HEK293 (cell line): ENCODE measurements at regions not wholly inside any gene's neighbourhood (a gene's known extent, or its start where the extent isn't known, plus 50 kb on each side); places are given as distances from the start of the nearest gene placed in this dataset.

Source experiments
- CTCF ChIA-PET: fragments of 350-600 bp; formaldehyde crosslinking; extraction: SDS; loops from one replicate; lab custom pipeline; 2021; ENCODE audit warnings: antibody characterized with exemption; lab: Yijun Ruan, JAX
- POLR2A ChIA-PET: fragments of 300-600 bp; formaldehyde crosslinking; extraction: SDS; loops from one replicate; lab custom pipeline; 2020; ENCODE audit warnings: antibody characterized with exemption, inconsistent platforms; lab: Yijun Ruan, JAX
- H3K27ac ChIP-seq: fragments of 200-500 bp; sonication (Bioruptor generic); 2 replicates; pipeline ENCODE4 v1.5.1; 2014; ENCODE audit warnings: low read depth, low read length, control low read depth, inconsistent platforms; ENCODE audit errors: extremely low read depth
- H3K36me3 ChIP-seq, 2 experiments: fragments of 200-500 bp in 1 of 2; sonication (Bioruptor generic) in 1 of 2; 1 replicate in 1 of 2; 2 replicates in 1 of 2; pipeline ENCODE4 v1.5.1; 2014 to 2017; ENCODE audit warnings: inconsistent platforms in 2 of 2, low read length in 2 of 2; ENCODE audit not compliant: control insufficient read depth in 2 of 2, insufficient read depth in 1 of 2
- H3K4me1 ChIP-seq: fragments of 200-500 bp; sonication (Bioruptor generic); 2 replicates; pipeline ENCODE4 v1.5.1; 2014; ENCODE audit warnings: mild to moderate bottlenecking, low read length, inconsistent platforms; ENCODE audit not compliant: control insufficient read depth, insufficient read depth
- H3K4me3 ChIP-seq: 2 replicates; pipeline ENCODE4 v1.5.1; 2011; ENCODE audit warnings: low read depth, mild to moderate bottlenecking, control low read depth, low read length, moderate library complexity
- H3K9me3 ChIP-seq: fragments of 200-500 bp; sonication (Bioruptor generic); 2 replicates; pipeline ENCODE4 v1.5.1; 2014; ENCODE audit warnings: low read depth, low read length, inconsistent platforms; ENCODE audit not compliant: control insufficient read depth, insufficient read depth
- OVOL3 ChIP-seq: fragments of 450-650 bp; formaldehyde crosslinking; IDR thresholded peaks from 2 replicates; pipeline ENCODE4 v1.5.1; 2016; ENCODE audit warnings: missing biosample characterization, missing genetic modification characterization
- PRDM1 ChIP-seq: fragments of 450-650 bp; formaldehyde crosslinking; IDR thresholded peaks from 2 replicates; pipeline ENCODE4; 2016; ENCODE audit warnings: missing biosample characterization, missing genetic modification characterization
- TRIM28 ChIP-seq: IDR thresholded peaks from 2 replicates; pipeline ENCODE4 v1.6.1; 2011; ENCODE audit warnings: low read length, control low read depth, borderline replicate concordance
- WT1 ChIP-seq: fragments of 450-650 bp; formaldehyde crosslinking; IDR thresholded peaks from 2 replicates; pipeline ENCODE4 v1.5.1; 2016; ENCODE audit warnings: missing biosample characterization, missing genetic modification characterization
- ZFP3 ChIP-seq: fragments of 450-650 bp; formaldehyde crosslinking; IDR thresholded peaks from 2 replicates; pipeline ENCODE4 v1.5.1; 2016; ENCODE audit warnings: low read depth, missing biosample characterization, missing genetic modification characterization
- ZFP41 ChIP-seq: fragments of 450-650 bp; formaldehyde crosslinking; IDR thresholded peaks from 2 replicates; pipeline ENCODE4 v1.5.1; 2016; ENCODE audit warnings: missing biosample characterization, missing genetic modification characterization, borderline replicate concordance
- ZNF10 ChIP-seq: fragments of 450-650 bp; formaldehyde crosslinking; IDR thresholded peaks from 2 replicates; pipeline ENCODE4 v1.5.1; 2017; ENCODE audit warnings: missing biosample characterization, missing genetic modification characterization
- ZNF132 ChIP-seq: fragments of 450-650 bp; formaldehyde crosslinking; IDR thresholded peaks from 2 replicates; pipeline ENCODE4 v1.5.1; 2017; ENCODE audit warnings: missing biosample characterization, missing genetic modification characterization, borderline replicate concordance
- ZNF138 ChIP-seq: fragments of 450-650 bp; formaldehyde crosslinking; IDR thresholded peaks from 2 replicates; pipeline ENCODE4 v1.5.1; 2016; ENCODE audit warnings: missing biosample characterization, missing genetic modification characterization, borderline replicate concordance
- ZNF146 ChIP-seq: fragments of 450-650 bp; formaldehyde crosslinking; IDR thresholded peaks from 2 replicates; pipeline ENCODE4 v1.5.1; 2016; ENCODE audit warnings: missing biosample characterization, missing genetic modification characterization
- ZNF19 ChIP-seq: fragments of 450-650 bp; formaldehyde crosslinking; IDR thresholded peaks from 2 replicates; pipeline ENCODE4; 2016; ENCODE audit warnings: missing biosample characterization, missing genetic modification characterization, low read depth
- ZNF274 ChIP-seq, 2 experiments: fragments of 200-500 bp in 1 of 2; fragments of 450-650 bp in 1 of 2; sonication (Bioruptor generic) in 1 of 2; formaldehyde crosslinking in 1 of 2; IDR thresholded peaks; 2 replicates each; pipeline versions ENCODE4 v1.5.1 to v1.6.1; 2014 to 2016; ENCODE audit warnings: borderline replicate concordance in 1 of 2, inconsistent platforms in 1 of 2, low read length in 1 of 2, missing biosample characterization in 1 of 2, missing genetic modification characterization in 1 of 2
- ZNF335 ChIP-seq: fragments of 450-650 bp; formaldehyde crosslinking; conservative IDR thresholded peaks from 2 replicates; pipeline ENCODE4 v1.5.1; 2016; ENCODE audit warnings: missing biosample characterization, missing genetic modification characterization
- ZNF530 ChIP-seq: fragments of 450-650 bp; formaldehyde crosslinking; IDR thresholded peaks from 2 replicates; pipeline ENCODE4 v1.5.1; 2016; ENCODE audit warnings: low read depth, missing biosample characterization, missing genetic modification characterization
- ZNF544 ChIP-seq: fragments of 450-650 bp; formaldehyde crosslinking; IDR thresholded peaks from 2 replicates; pipeline ENCODE4 v1.5.0; 2017; ENCODE audit warnings: missing biosample characterization, missing genetic modification characterization
- ZNF555 ChIP-seq: fragments of 450-650 bp; formaldehyde crosslinking; conservative IDR thresholded peaks from 2 replicates; pipeline ENCODE4 v1.5.1; 2017; ENCODE audit warnings: missing biosample characterization, mild to moderate bottlenecking, missing genetic modification characterization, inconsistent platforms
- ZNF580 ChIP-seq: fragments of 450-650 bp; formaldehyde crosslinking; IDR thresholded peaks from 2 replicates; pipeline ENCODE4 v1.5.1; 2016; ENCODE audit warnings: missing biosample characterization, missing genetic modification characterization
- ZNF791 ChIP-seq: fragments of 450-650 bp; formaldehyde crosslinking; IDR thresholded peaks from 2 replicates; pipeline ENCODE4 v1.5.1; 2016; ENCODE audit warnings: missing biosample characterization, missing genetic modification characterization
- ZNF837 ChIP-seq: fragments of 450-650 bp; formaldehyde crosslinking; IDR thresholded peaks from 2 replicates; pipeline ENCODE4 v1.5.1; 2016; ENCODE audit warnings: missing biosample characterization, missing genetic modification characterization
- TF ChIP-seq, protein P1 (sequence below): fragments of 450-650 bp; formaldehyde crosslinking; IDR thresholded peaks from 2 replicates; pipeline ENCODE4 v1.5.1; 2016; ENCODE audit warnings: missing biosample characterization, missing genetic modification characterization, borderline replicate concordance

- no peak for TF ChIP-seq ZNF138 (tag by site-specific recombination)
- no peak for TF ChIP-seq ZNF530 (tag by site-specific recombination)
Observed at GRCh38 chr10:61559615-61560014, 103.1 kb upstream of the CABCOCO1 start (continued).

- POLR2A ChIA-PET = no interaction called here
- TF ChIP-seq ZNF19 (tag by site-specific recombination) = no peak
- H3K36me3 ChIP-seq = no peaks in the 10 kb centered on the region
- H3K4me1 ChIP-seq = no peaks in the 10 kb centered on the region
- CTCF ChIA-PET = no interaction called here
- no peak overlapping the region for H3K4me3 ChIP-seq
- H3K27ac ChIP-seq = no peak overlapping the region
- no peaks in the 10 kb centered on the region for H3K9me3 ChIP-seq
Observed at GRCh38 chr10:61558188-61558587, 104.5 kb upstream of the CABCOCO1 start.

DNA sequence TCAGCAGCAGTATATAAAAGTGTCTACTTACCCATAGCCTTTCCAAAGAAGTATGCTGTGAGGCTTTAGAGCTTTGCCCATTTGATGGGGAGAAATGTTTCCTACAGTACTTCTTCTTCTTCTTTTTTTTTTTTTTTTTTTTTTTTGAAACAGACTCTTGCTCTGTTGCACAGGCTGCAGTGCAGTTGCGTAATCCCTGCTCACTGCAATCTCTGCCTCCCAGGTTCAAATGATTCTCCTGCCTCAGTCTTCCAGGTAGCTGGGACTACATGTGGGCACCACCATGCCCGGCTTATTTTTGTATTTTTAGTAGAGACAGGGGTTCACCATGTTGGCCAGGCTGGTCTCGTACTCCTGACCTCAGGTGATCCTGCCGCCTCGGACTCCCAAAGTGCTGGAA, 101.7 kb upstream of the TMEM26 start:
- ChIA-PET CTCF (no interaction called here), POLR2A (interaction anchor here (0.6 kb wide), 1 partner anchor 217 kb away, joined by 5 read pairs; no protein-coding TSS in a partner anchor)
- Histone ChIP-seq H3K27ac (no peak overlapping the region), H3K4me3 (no peak overlapping the region), H3K36me3 (no peaks in the 10 kb centered on the region), H3K4me1 (no peaks in the 10 kb centered on the region), H3K9me3 (no peaks in the 10 kb centered on the region)
- TF ChIP-seq ZNF544 (tag by site-specific recombination) = no peak
- TF ChIP-seq ZNF791 = no peak
- TF ChIP-seq ZNF132 (tag by site-specific recombination) = no peak
- TF ChIP-seq ZNF335 (tag by site-specific recombination) = no peak
- no peak for TF ChIP-seq WT1 (tag by site-specific recombination)

DNA sequence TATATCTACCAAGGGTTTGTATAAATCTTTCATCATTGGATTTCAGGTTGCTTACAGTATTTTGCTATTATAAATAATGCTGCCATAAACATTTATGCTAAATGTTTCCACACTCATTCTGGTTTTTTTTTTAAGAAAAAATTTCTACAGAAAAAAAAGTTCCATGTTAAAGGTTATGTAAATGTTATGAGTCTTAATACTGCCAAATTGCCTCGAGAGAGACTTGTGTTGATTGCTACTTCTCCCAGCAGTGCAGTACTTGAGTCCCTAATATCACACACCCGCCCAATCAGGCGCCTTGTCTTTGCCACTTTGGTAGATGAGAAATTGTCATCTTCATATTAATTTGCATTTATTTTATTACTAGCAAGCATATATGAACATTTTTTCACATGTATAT, 96.7 kb upstream of the TMEM26 start:
- Histone ChIP-seq H3K4me1 (no peaks in the 10 kb centered on the region), H3K9me3 (no peaks in the 10 kb centered on the region), H3K27ac (no peak overlapping the region), H3K36me3 (no peaks in the 10 kb centered on the region), H3K4me3 (no peak overlapping the region)
- ChIA-PET CTCF (no interaction called here), POLR2A (no interaction called here)
- TF ChIP-seq TRIM28 = no peak
- no peak for TF ChIP-seq ZNF132 (tag by site-specific recombination)
- TF ChIP-seq, protein P1, sequence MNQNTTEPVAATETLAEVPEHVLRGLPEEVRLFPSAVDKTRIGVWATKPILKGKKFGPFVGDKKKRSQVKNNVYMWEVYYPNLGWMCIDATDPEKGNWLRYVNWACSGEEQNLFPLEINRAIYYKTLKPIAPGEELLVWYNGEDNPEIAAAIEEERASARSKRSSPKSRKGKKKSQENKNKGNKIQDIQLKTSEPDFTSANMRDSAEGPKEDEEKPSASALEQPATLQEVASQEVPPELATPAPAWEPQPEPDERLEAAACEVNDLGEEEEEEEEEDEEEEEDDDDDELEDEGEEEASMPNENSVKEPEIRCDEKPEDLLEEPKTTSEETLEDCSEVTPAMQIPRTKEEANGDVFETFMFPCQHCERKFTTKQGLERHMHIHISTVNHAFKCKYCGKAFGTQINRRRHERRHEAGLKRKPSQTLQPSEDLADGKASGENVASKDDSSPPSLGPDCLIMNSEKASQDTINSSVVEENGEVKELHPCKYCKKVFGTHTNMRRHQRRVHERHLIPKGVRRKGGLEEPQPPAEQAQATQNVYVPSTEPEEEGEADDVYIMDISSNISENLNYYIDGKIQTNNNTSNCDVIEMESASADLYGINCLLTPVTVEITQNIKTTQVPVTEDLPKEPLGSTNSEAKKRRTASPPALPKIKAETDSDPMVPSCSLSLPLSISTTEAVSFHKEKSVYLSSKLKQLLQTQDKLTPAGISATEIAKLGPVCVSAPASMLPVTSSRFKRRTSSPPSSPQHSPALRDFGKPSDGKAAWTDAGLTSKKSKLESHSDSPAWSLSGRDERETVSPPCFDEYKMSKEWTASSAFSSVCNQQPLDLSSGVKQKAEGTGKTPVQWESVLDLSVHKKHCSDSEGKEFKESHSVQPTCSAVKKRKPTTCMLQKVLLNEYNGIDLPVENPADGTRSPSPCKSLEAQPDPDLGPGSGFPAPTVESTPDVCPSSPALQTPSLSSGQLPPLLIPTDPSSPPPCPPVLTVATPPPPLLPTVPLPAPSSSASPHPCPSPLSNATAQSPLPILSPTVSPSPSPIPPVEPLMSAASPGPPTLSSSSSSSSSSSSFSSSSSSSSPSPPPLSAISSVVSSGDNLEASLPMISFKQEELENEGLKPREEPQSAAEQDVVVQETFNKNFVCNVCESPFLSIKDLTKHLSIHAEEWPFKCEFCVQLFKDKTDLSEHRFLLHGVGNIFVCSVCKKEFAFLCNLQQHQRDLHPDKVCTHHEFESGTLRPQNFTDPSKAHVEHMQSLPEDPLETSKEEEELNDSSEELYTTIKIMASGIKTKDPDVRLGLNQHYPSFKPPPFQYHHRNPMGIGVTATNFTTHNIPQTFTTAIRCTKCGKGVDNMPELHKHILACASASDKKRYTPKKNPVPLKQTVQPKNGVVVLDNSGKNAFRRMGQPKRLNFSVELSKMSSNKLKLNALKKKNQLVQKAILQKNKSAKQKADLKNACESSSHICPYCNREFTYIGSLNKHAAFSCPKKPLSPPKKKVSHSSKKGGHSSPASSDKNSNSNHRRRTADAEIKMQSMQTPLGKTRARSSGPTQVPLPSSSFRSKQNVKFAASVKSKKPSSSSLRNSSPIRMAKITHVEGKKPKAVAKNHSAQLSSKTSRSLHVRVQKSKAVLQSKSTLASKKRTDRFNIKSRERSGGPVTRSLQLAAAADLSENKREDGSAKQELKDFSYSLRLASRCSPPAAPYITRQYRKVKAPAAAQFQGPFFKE (tag by site-specific recombination) = no peak
- no peak for TF ChIP-seq ZNF555 (tag by site-specific recombination)
- TF ChIP-seq ZFP41 (tag by site-specific recombination) = no peak
- no peak for TF ChIP-seq OVOL3 (tag by site-specific recombination)
- no peak for TF ChIP-seq PRDM1 (tag by site-specific recombination)
- no peak for TF ChIP-seq ZNF274 (IDR thresholded peaks at IDR 0.05; ENCODE audit: low read length)
- TF ChIP-seq ZNF274 (tag by site-specific recombination; IDR thresholded peaks at IDR 0.05; ENCODE audit: borderline replicate concordance) = no peak
- TF ChIP-seq ZNF10 = no peak
- no peak for TF ChIP-seq ZNF580 (tag by site-specific recombination)
- no peak for TF ChIP-seq ZNF146 (tag by site-specific recombination)
- TF ChIP-seq ZNF837 (tag by site-specific recombination) = no peak
- no peak for TF ChIP-seq ZFP3 (tag by site-specific recombination)
